ENCODE measurements at regions not wholly inside any gene's neighbourhood (a gene's known extent, or its start where the extent isn't known, plus 50 kb on each side); places are given as distances from the start of the nearest gene placed in this dataset.

- TF ChIP-seq, protein P1, sequence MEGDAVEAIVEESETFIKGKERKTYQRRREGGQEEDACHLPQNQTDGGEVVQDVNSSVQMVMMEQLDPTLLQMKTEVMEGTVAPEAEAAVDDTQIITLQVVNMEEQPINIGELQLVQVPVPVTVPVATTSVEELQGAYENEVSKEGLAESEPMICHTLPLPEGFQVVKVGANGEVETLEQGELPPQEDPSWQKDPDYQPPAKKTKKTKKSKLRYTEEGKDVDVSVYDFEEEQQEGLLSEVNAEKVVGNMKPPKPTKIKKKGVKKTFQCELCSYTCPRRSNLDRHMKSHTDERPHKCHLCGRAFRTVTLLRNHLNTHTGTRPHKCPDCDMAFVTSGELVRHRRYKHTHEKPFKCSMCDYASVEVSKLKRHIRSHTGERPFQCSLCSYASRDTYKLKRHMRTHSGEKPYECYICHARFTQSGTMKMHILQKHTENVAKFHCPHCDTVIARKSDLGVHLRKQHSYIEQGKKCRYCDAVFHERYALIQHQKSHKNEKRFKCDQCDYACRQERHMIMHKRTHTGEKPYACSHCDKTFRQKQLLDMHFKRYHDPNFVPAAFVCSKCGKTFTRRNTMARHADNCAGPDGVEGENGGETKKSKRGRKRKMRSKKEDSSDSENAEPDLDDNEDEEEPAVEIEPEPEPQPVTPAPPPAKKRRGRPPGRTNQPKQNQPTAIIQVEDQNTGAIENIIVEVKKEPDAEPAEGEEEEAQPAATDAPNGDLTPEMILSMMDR (optimal IDR thresholded peaks at IDR 0.05 in 1 of 3, IDR thresholded peaks at IDR 0.05 in 1 of 3, conservative IDR thresholded peaks at IDR 0.05 in 1 of 3; ENCODE audit: extremely low read depth in 1 of 3, insufficient read depth in 2 of 3, low read length in 3 of 3) = no peak
- TF ChIP-seq EZH2 (IDR thresholded peaks at IDR 0.05; ENCODE audit: low read length) = no peak
Observed at GRCh38 chr2:82215212-82215611, 1910.7 kb upstream of the LRRTM1 start.
